Testis (tissue), 2 donors: ENCODE measurements at regions not wholly inside any gene's neighbourhood (a gene's known extent, or its start where the extent isn't known, plus 50 kb on each side); places are given as distances from the start of the nearest gene placed in this dataset.

ENCODE experiments used
- POLR2A ChIP-seq: fragments of 450-650 bp; IDR thresholded peaks from one replicate; pipeline ENCODE4 v1.6.1; 2017; ENCODE audit warnings: antibody characterized with exemption, mild to moderate bottlenecking, moderate library complexity
- TF ChIP-seq, protein P1 (sequence below), 3 experiments: fragments of 450-650 bp in 2 of 3; fragments of 200-600 bp in 1 of 3; sonication (generic) in 1 of 3; IDR thresholded peaks; one replicate each; pipeline ENCODE4 v1.5.1; 2016 to 2019; ENCODE audit warnings: antibody characterized with exemption in 3 of 3, mild to moderate bottlenecking in 2 of 3, moderate library complexity in 1 of 3

DNA sequence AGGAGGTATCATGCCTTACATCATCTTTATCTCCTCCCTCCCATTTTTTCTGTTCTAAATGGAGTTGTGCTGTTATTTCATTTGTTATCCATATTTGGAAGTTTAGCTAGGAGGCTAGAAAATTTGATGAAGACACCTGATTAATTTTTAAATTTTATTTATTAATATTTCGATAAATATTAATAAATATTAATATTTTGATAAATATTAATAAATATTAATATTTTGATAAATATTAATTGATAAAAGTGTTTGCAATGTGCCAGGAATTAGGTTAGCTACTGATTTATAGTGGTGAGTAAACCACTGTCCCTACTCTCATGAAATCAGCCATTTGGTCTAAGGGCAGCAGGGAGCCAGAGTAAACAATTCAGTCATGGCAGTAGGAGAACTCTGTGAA, 161.4 kb downstream of the GNAT3 start:
- TF ChIP-seq, protein P1, sequence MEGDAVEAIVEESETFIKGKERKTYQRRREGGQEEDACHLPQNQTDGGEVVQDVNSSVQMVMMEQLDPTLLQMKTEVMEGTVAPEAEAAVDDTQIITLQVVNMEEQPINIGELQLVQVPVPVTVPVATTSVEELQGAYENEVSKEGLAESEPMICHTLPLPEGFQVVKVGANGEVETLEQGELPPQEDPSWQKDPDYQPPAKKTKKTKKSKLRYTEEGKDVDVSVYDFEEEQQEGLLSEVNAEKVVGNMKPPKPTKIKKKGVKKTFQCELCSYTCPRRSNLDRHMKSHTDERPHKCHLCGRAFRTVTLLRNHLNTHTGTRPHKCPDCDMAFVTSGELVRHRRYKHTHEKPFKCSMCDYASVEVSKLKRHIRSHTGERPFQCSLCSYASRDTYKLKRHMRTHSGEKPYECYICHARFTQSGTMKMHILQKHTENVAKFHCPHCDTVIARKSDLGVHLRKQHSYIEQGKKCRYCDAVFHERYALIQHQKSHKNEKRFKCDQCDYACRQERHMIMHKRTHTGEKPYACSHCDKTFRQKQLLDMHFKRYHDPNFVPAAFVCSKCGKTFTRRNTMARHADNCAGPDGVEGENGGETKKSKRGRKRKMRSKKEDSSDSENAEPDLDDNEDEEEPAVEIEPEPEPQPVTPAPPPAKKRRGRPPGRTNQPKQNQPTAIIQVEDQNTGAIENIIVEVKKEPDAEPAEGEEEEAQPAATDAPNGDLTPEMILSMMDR (IDR thresholded peaks at IDR 0.05): no peak
- no peak for TF ChIP-seq POLR2A
